ENCODE measurements at regions not wholly inside any gene's neighbourhood (a gene's known extent, or its start where the extent isn't known, plus 50 kb on each side); places are given as distances from the start of the nearest gene placed in this dataset.

DNA sequence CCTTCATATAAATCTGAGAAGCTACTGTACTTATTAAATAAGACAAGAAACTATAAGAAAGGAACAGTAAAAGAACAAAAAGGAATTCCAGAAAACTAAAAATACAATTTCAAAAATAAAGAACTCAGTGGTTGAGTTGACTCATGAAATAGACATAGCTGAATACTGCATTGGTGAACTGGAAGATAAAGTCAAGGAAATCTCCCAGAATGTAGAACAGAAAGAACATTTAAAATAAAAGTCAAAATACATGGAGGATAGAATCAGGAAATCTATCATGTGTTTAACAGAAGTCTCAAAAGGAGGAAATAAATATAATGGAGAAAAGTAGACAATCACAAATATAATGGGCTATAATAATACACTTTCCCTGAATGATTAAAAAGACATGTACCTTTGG is 136.4 kb upstream of the PMFBP1 start:
- no peak for DNase-seq

GRCh38 chr16:72302332-72302731 is 130.4 kb upstream of the PMFBP1 start:
- DNase-seq = no peak

DNA sequence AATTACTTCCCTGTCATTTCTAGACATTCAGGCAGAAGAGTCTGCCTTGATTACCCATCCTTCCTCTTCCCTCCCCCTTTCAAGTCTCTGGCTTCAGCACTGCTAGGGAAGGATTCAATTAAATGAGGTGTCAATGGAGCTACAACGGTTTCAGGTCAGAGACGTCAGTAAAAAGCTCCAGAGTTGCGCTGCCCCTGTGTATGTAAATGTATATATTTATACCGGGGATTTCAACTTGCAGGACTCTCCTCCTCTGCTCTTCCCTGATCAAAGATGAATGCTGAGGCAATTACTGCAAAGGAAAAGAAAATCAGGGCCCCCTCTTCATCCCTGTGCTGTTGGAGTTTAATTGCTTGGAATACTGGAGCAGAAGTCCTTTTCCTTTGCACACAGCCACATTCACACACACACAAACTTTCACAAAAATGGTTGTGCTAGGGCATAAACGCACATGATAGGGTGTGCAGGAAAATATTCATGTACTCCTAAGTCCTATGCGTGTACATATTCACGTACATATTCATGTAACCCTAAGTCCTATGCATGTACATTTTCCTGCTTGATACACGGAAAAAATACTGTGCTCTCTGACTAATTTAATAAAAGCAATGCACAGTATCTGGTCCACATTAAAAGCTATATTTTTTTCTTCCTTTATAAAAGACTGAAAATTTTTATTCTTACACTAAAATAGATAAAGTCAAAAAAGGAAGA is 129.7 kb upstream of the PMFBP1 start:
- DNase-seq = no peak

GRCh38 chr16:72300892-72301291 is 128.9 kb upstream of the PMFBP1 start:
- DNase-seq = peak; percentile 22

DNA sequence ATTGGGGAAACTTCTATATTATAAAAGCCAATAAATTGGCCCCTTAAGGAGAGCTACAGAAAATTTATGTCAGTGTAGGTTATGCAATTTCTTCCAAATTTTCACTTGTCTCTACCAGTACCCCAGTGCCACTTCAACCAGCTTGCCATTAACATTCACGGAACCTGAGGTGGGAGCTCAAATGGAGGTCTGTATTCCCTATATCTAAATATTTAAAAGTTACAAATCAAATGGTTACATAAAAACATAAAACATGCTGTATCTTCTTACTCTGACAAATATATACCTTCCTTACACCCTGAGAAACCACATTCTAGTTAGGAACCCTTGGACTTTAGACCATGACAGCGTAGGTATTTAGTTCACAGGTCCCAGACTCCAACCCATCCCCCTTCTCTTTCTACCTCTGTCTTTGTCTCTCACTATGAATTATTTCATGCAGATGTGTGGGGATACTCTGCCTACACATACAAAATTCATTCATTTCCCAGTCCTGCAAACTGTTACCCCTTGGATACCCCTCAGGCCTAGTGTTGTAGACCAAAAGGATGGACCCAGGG is 127.8 kb upstream of the PMFBP1 start:
- DNase-seq = no peak

- DNase-seq = no peak
Observed at GRCh38 chr16:72298961-72299360, 127.0 kb upstream of the PMFBP1 start.

DNA sequence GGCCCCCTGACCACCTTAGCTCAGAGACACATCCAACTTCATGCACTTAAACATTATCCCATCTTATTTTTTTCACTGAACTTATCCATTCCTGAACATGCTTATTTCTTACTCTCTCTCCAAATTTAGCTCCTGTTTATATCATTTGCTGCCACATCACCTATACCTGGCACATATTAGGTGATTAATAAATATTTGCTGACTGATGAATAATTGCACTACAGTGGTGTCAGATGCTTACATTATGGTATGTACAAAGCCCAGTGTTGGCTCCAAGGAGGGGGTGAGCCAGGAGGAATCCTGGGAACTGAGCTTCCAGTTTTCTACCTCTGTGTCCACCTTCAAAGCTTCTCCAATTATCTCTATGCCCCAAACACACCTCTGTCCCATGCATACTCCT is 124.0 kb upstream of the PMFBP1 start:
- DNase-seq = no peak

DNA sequence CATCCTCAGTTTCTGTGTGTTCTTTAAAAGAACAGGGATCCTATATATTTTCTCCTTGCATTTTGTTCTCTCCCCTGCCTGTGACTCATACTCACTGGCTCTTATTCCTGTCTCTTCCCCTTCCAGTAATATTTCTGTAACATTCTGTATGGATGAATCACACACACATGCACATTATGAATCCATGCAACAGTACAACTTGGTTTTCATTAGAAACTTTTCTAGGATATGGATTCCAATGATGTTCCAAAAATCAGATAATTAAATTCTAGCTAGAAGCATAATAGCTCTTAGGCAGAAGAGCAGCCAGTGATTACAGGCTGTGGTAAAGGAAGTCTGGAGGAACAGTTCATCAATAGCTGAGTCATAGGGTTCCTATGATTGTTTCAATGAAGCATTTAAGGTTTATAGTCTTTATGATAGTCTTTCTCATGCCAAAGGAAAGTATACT is 119.6 kb upstream of the PMFBP1 start:
- no peak for DNase-seq

GRCh38 chr16:72291121-72291520 is 119.2 kb upstream of the PMFBP1 start:
- no peak for DNase-seq

DNA sequence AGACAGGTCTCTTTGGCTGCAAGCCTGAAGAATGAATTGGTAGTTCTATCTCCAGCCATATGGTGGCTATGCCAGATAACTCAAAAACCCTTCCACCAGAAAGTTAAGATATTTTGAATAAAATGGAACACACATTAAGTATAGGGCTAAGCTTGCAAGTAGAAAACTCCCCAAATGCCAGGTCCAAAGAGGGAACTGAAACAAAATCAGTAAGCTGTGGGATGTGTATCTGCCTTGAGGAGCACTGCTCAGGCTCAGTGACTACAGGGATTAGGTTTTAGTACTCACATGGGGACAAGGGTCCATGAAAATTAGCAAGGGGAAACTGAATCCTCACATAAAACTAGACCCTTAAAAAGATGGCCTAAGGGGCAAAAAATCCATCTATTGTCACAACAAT is 115.7 kb upstream of the PMFBP1 start:
- no peak for DNase-seq

GRCh38 chr16:72286936-72287620 is 115.1 kb upstream of the PMFBP1 start:
- no peak for DNase-seq

DNA sequence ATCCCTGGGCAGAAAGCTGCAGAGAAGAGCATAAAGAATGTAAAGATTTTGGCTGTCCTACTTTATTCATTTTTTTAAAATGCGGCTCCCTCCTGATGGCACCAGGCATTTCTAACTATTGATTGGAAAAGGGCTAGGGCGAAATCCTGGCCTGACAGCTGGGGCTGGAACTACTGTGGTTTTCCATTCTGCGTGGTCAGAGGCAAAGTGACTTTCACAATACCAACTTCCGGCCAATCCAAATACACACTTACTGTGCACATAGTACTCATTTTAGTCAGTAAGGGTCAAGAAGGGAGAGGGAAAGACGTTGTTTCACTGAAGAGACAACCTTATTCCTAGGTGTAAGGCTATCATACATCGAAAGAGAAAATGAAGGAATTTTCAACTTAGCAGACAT is 113.8 kb upstream of the PMFBP1 start:
- DNase-seq = no peak

DNA sequence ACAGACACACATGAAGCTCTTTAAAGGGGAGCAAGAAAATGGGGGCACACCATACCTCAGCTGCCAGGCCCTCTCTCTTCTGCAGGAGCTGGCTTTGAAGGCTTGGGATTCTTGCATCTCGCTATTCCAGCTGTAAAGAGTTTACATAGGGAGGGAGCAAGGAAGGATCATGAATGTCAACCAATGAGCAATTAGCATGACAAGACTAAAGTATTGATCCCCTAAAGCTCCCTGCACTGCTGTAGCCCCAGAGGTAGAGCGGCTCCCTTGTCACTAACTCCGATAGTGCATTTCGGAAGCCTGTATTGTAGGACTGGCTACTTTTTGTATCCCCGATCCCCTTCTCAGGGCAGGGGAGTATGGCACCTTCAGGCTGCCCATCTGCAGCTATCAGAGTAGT is 113.4 kb upstream of the PMFBP1 start:
- DNase-seq = no peak

DNA sequence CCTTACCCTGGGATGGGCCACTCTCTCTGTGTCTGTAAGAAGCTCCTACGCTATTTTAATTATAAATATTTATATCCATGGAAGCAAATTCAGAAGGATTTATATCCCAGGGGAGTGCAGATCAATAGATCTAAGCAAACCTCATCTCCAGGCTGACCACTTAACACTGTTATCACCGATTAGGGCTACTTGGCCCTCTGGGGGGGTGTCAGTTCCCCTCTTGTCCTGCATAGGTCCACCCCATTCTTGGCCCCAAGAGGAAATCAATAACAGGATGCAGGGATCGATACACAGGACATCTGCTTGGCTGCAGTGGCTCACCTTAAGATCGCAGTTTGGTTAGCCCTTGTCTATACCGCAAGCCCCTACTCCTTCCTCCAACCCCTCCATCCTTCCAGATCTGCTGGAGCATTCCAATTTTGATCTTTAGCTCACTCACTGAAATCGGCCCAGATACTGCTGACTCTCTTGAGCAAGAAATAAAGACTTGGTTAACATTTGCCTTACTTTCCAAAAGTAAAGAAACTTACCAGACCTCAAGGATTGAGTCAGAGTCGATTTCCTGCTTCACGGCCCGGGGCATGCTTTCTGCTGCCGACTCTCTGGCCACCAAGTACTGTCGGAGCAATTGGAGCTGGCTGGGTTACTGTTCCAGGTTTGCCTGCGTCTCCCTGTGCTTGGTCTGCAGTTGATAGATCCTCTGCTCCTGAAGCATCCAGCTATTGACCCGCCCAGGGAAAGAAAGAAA is 112.3 kb upstream of the PMFBP1 start:
- DNase-seq = no peak

- no peak for DNase-seq
Observed at GRCh38 chr16:72282362-72282761, 110.4 kb upstream of the PMFBP1 start.

DNA sequence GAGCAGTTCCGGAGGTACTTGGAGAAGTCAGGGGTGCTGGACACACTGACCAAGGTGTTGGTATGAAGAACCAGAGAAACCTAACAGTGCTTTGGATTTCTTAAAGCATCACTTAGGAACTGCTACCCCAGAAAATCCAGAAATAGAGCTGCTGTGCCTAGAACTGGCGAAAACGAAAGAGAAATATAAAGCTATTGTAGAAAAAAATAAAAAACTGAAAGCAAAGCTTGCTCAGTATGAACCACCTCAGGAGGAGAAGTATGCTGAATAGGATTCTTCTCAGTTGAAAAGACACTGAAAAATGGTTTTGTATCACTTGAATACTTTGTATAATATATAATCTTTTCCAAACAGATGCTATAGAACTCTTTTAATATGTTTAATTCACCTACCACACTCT is 106.3 kb upstream of the PMFBP1 start:
- no peak for DNase-seq

DNA sequence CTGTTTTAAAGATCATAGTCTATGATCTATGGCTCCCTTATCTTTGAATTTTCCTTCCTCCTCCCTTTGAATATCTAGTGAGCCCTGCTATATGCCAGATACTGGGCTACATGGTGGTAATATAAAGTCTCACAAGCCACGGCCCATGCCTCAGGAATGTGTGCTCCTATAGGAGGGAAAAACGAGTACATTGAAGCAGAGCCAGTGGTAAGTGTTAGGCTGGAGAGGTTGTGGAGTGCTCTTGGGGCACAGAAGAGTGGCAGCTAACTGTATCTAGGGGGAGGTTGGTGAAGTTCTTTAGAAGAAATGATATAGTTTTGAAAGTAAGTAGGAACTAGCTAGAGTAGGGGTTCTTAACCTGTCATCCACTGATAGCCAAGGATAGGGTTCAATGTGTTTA is 105.8 kb upstream of the PMFBP1 start:
- DNase-seq = no peak

DNA sequence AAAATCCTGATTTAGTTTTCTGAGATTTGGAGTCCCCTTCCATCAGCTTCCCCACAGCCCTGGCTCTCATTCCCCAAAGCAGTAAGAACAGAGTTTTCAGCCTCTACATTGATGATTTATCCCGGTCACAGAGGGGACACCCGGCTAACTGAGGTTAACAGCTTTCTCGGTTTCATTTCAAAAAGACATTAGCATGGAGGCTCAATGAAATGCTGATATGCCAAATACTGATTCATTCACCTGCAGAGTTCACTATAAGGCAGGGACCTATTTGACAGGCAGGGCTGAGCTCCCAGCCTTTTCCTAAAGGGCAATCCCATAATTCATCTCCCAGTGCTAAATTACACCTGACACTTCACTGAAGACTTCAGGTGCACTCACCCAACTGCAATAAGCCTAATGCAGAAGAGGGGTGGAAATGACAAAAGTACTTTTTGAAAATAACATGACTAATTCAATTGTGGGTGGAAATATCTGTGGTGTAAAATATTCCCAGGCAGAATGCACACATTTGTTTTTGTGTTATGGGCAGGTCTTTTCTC is 99.8 kb upstream of the PMFBP1 start:
- DNase-seq = no peak

- DNase-seq = no peak
Observed at GRCh38 chr16:72270531-72270930, 98.6 kb upstream of the PMFBP1 start.

DNA sequence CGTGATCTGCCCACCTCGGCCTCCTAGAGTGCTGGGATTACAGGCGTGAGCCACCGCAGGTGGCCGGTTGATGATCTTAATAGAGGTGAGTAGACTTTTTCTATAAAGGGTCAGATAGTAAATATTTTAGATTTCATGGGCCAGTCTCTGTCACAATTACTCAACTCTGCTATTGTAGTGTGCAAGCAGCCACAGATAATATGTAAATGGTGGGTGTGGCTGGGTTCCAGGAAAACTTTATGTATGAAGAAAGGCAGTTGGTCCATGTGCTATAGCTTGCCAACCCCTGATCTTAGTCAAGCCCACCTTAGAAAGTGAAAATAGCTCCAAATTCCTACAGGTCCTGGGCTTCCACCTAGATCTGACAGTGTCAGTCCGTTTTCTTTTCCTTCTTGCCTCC is 94.9 kb upstream of the PMFBP1 start:
- DNase-seq = no peak

GRCh38 chr16:72264771-72265170 is 92.8 kb upstream of the PMFBP1 start:
- DNase-seq = no peak

DNA sequence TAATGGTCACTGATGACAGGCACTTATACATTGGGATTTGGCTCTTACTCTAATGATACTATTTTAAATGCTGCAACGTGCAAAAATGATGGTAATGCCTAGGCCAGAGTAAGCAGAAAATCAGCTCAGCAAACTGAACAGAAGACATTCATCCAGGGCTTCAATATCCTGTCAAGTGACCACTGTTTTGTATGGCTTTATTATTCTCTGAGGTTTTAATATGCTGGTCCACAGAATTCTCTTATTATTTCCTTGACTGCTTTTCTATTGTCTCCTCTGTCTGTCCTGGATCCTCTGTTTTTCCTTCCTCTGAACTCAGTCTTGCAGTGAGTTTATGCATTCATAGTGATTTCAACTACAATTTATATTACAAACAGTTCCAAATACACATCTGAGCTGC is 90.8 kb upstream of the PMFBP1 start:
- no peak for DNase-seq

- DNase-seq = no peak
Observed at GRCh38 chr16:72261127-72261526, 89.2 kb upstream of the PMFBP1 start.

Measured in NCI-H1436 (cell line).